Medulla oblongata (tissue), 1 donor: ENCODE measurements at regions not wholly inside any gene's neighbourhood (a gene's known extent, or its start where the extent isn't known, plus 50 kb on each side); places are given as distances from the start of the nearest gene placed in this dataset.

Experiments
- DNase-seq: peaks from one replicate; pipeline ENCODE4 v3.0.0-alpha.2; 2015; ENCODE audit errors: extremely low spot score

- DNase-seq, result no peak
Observed at GRCh38 chr19:31119951-31120690, 229.1 kb downstream of the TSHZ3 start.

GRCh38 chr19:31118986-31119385 is 230.2 kb downstream of the TSHZ3 start:
- DNase-seq, result no peak

- peak; percentile 53 for DNase-seq
Observed at GRCh38 chr19:31118287-31118955, 230.8 kb downstream of the TSHZ3 start.

GRCh38 chr19:31114585-31114984 is 234.7 kb downstream of the TSHZ3 start:
- DNase-seq, result no peak

GRCh38 chr19:31113293-31113692 is 235.9 kb downstream of the TSHZ3 start:
- no peak for DNase-seq

- no peak for DNase-seq
Observed at GRCh38 chr19:31112158-31112557, 237.1 kb downstream of the TSHZ3 start.

GRCh38 chr19:31111741-31112140 is 237.5 kb downstream of the TSHZ3 start:
- no peak for DNase-seq

GRCh38 chr19:31110336-31110735 is 238.9 kb downstream of the TSHZ3 start:
- DNase-seq, result no peak

GRCh38 chr19:31109636-31110035 is 239.6 kb downstream of the TSHZ3 start:
- DNase-seq, result no peak

- DNase-seq, result no peak
Observed at GRCh38 chr19:31107096-31107495, 242.1 kb downstream of the TSHZ3 start.

- no peak for DNase-seq
Observed at GRCh38 chr19:31105761-31106160, 243.5 kb downstream of the TSHZ3 start.

GRCh38 chr19:31104451-31104850 is 244.8 kb downstream of the TSHZ3 start:
- no peak for DNase-seq

GRCh38 chr19:31103228-31103627 is 246.0 kb downstream of the TSHZ3 start:
- DNase-seq, result no peak

GRCh38 chr19:31102674-31103073 is 246.6 kb downstream of the TSHZ3 start:
- DNase-seq, result no peak

GRCh38 chr19:31100981-31101380 is 248.3 kb downstream of the TSHZ3 start:
- DNase-seq, result no peak

- DNase-seq, result peak; percentile 46
Observed at GRCh38 chr19:31100206-31100590, 249.0 kb downstream of the TSHZ3 start.

- DNase-seq, result no peak
Observed at GRCh38 chr19:31099515-31100205, 249.6 kb downstream of the TSHZ3 start.

GRCh38 chr19:31098836-31099235 is 250.4 kb downstream of the TSHZ3 start:
- no peak for DNase-seq

- DNase-seq, result no peak
Observed at GRCh38 chr19:31096935-31097545, 252.2 kb downstream of the TSHZ3 start.

GRCh38 chr19:31096062-31096830 is 253.0 kb downstream of the TSHZ3 start:
- DNase-seq, result no peak

- no peak for DNase-seq
Observed at GRCh38 chr19:31095100-31095804, 254.0 kb downstream of the TSHZ3 start.
